HepG2 (cell line): ENCODE measurements at regions not wholly inside any gene's neighbourhood (a gene's known extent, or its start where the extent isn't known, plus 50 kb on each side); places are given as distances from the start of the nearest gene placed in this dataset.

ENCODE experiments used
- ATAC-seq: fragments of 200-7000 bp; cut with Tn5 transposase; 3 replicates; pipeline ENCODE4 v1.9.1; 2020; ENCODE audit warnings: mild to moderate bottlenecking, moderate library complexity
- BruUV-seq: library from RNA; stranded (reverse); fragments of 400-500 nt; replicated peaks from 2 replicates; lab custom pipeline; 2021; lab: Mats Ljungman, UMichigan
- CTCF ChIA-PET: fragments of 300-600 bp; formaldehyde crosslinking; extraction: SDS; loops from one replicate; lab custom pipeline; 2021; ENCODE audit warnings: low total read pairs, inconsistent platforms, low intra/inter-chr PET ratio; lab: Yijun Ruan, JAX
- POLR2A ChIA-PET: fragments of 350-600 bp; sonication (Branson Sonifier 250); formaldehyde crosslinking; loops from one replicate; lab custom pipeline; 2020; ENCODE audit warnings: antibody characterized with exemption, inconsistent platforms; lab: Yijun Ruan, JAX
- DNase-seq: peaks from one replicate; pipeline ENCODE4 v3.0.0-alpha.2; 2015; ENCODE audit warnings: low spot score
- FAIRE-seq: peaks from 3 replicates; lab custom pipeline; 2011; peaks lifted over from hg19 to GRCh38; lab: Jason Lieb, UNC
- H2AFZ ChIP-seq: one replicate; pipeline ENCODE4 v1.6.1; 2011; ENCODE audit warnings: low read length, inconsistent platforms
- H3K27ac ChIP-seq: fragments of 300-600 bp; 3 replicates; pipeline ENCODE4 v1.8.0; 2011; ENCODE audit warnings: mixed run types, mild to moderate bottlenecking, mixed read lengths, low read length, inconsistent platforms; ENCODE audit not compliant: insufficient read depth; ENCODE audit errors: extremely low read length
- H3K27me3 ChIP-seq, 2 experiments: fragments of 200-600 bp in 1 of 2; 2 replicates in 1 of 2; 3 replicates in 1 of 2; pipeline versions ENCODE4 v1.6.0 to v1.8.0; 2011; ENCODE audit warnings: low read length in 2 of 2, mild to moderate bottlenecking in 2 of 2, moderate library complexity in 2 of 2, inconsistent platforms in 1 of 2; ENCODE audit not compliant: insufficient read depth in 2 of 2, control insufficient read depth in 1 of 2
- H3K36me3 ChIP-seq, 2 experiments: fragments of 200-600 bp in 1 of 2; replicated peaks in 1 of 2; 2 replicates in 1 of 2; 3 replicates in 1 of 2; pipeline versions ENCODE4 v1.5.1 to v1.8.0; 2011; ENCODE audit warnings: low read length in 2 of 2, inconsistent platforms in 1 of 2; ENCODE audit not compliant: insufficient read depth in 2 of 2, control insufficient read depth in 1 of 2
- H3K4me1 ChIP-seq: 2 replicates; pipeline ENCODE4 v1.5.1; 2012; ENCODE audit warnings: low read length, inconsistent platforms; ENCODE audit not compliant: insufficient read depth
- H3K4me2 ChIP-seq: 2 replicates; pipeline ENCODE4 v1.6.0; 2011; ENCODE audit warnings: low read depth, low read length, inconsistent platforms
- H3K4me3 ChIP-seq, 3 experiments: fragments of 200-600 bp in 1 of 3; sonication (generic), shearing (Covaris generic) in 1 of 3; replicated peaks in 1 of 3; 2 replicates each; pipeline ENCODE4 v1.5.1; 2011 to 2016; ENCODE audit warnings: low read length in 3 of 3, inconsistent platforms in 2 of 3, low read depth in 2 of 3, mild to moderate bottlenecking in 2 of 3, control low read depth in 1 of 3, mixed read lengths in 1 of 3; ENCODE audit not compliant: insufficient read depth in 1 of 3
- H3K79me2 ChIP-seq: one replicate; pipeline ENCODE4 v1.6.1; 2011; ENCODE audit warnings: low read length, inconsistent platforms; ENCODE audit not compliant: insufficient read depth
- H3K9ac ChIP-seq: 2 replicates; pipeline ENCODE4 v1.6.0; 2011; ENCODE audit warnings: mild to moderate bottlenecking, low read depth, low read length, inconsistent platforms; ENCODE audit not compliant: insufficient read depth
- H3K9me3 ChIP-seq: 2 replicates; pipeline ENCODE4 v1.5.1; 2012; ENCODE audit warnings: mild to moderate bottlenecking, low read length
- H4K20me1 ChIP-seq: 2 replicates; pipeline ENCODE4 v1.6.0; 2011; ENCODE audit warnings: inconsistent platforms, mild to moderate bottlenecking, low read length, moderate library complexity; ENCODE audit not compliant: insufficient read depth
- CREB1 ChIP-seq, 2 experiments: fragments of 450-650 bp in 1 of 2; IDR thresholded peaks; 2 replicates each; pipeline ENCODE4 v1.6.1; 2016 to 2017; ENCODE audit warnings: control low read depth in 1 of 2, mild to moderate bottlenecking in 1 of 2, missing compliant biosample characterization in 1 of 2, missing genetic modification characterization in 1 of 2
- GTF3A ChIP-seq: sonication (generic); formaldehyde crosslinking; conservative IDR thresholded peaks from 2 replicates; pipeline ENCODE4 v1.4.0; 2020; ENCODE audit warnings: mild to moderate bottlenecking, missing genetic modification reagents
- IRX3 ChIP-seq: sonication (generic); formaldehyde crosslinking; IDR thresholded peaks from 2 replicates; pipeline ENCODE4 v1.8.1; 2023; ENCODE audit warnings: mild to moderate bottlenecking, low read depth, missing genetic modification reagents, borderline replicate concordance
- MBD4 ChIP-seq: IDR thresholded peaks from 2 replicates; pipeline ENCODE4 v1.6.1; 2012; ENCODE audit warnings: low read length, inconsistent platforms, borderline replicate concordance
- MED13 ChIP-seq: sonication (generic); formaldehyde crosslinking; IDR thresholded peaks from 2 replicates; pipeline ENCODE4 v1.5.0; 2020; ENCODE audit warnings: missing genetic modification reagents
- NFRKB ChIP-seq: fragments of 450-650 bp; IDR thresholded peaks from 2 replicates; pipeline ENCODE4 v1.6.1; 2017
- PCBP2 ChIP-seq: fragments of 200-400 bp; formaldehyde crosslinking; optimal IDR thresholded peaks from 2 replicates; pipeline ENCODE3; 2018; ENCODE audit warnings: low read length, low read depth; ENCODE audit not compliant: poor library complexity, severe bottlenecking
- PHF8 ChIP-seq: sonication (generic); formaldehyde crosslinking; IDR thresholded peaks from 2 replicates; pipeline ENCODE4 v1.5.0; 2020; ENCODE audit warnings: missing genetic modification reagents
- SRY ChIP-seq: sonication (generic); formaldehyde crosslinking; IDR thresholded peaks from 2 replicates; pipeline ENCODE4 v1.8.0; 2022; ENCODE audit warnings: mild to moderate bottlenecking, missing genetic modification reagents
- TEF ChIP-seq: sonication (generic); formaldehyde crosslinking; IDR thresholded peaks from 2 replicates; pipeline ENCODE4 v1.5.0; 2020; ENCODE audit warnings: missing genetic modification reagents
- ZBTB43 ChIP-seq: sonication (generic); formaldehyde crosslinking; conservative IDR thresholded peaks from 2 replicates; pipeline ENCODE4 v1.4.0; 2020; ENCODE audit warnings: missing genetic modification reagents
- ZKSCAN1 ChIP-seq: fragments of 150-350 bp; IDR thresholded peaks from 2 replicates; pipeline ENCODE4 v1.6.1; 2014; ENCODE audit warnings: low read length
- ZKSCAN8 ChIP-seq: IDR thresholded peaks from 2 replicates; pipeline ENCODE4 v1.6.1; 2016; ENCODE audit warnings: borderline replicate concordance, missing genetic modification reagents, missing compliant biosample characterization
- ZNF652 ChIP-seq: IDR thresholded peaks from 2 replicates; pipeline ENCODE4 v1.6.1; 2016; ENCODE audit warnings: low read depth, borderline replicate concordance
- ZZZ3 ChIP-seq: sonication (generic); formaldehyde crosslinking; IDR thresholded peaks from 2 replicates; pipeline ENCODE4 v1.4.0; 2020; ENCODE audit warnings: missing genetic modification reagents, mild to moderate bottlenecking, borderline replicate concordance
- WGBS: methylation state at CpG from one replicate; pipeline ENCODE4 v1.1.6; 2017; ENCODE audit warnings: low lambda C conversion rate; 5-methylcytosine and 5-hydroxymethylcytosine counted together
- in situ Hi-C: cut with HindIII; loops from 2 replicates; pipeline ENCODE4 v1.10.0; 2017; ENCODE audit warnings: low pct_unique_long_range_greater_than_20kb; ENCODE audit not compliant: extremely low pct_ligation_motif_present
- intact Hi-C: fragments of 100-400 bp; cut with micrococcal nuclease; formaldehyde crosslinking; loops from one replicate; pipeline ENCODE4 v1.10.0; 2022; ENCODE audit not compliant: unreplicated experiment
- TF ChIP-seq, protein P1 (sequence below): sonication (generic); formaldehyde crosslinking; IDR thresholded peaks from 2 replicates; pipeline ENCODE4 v1.5.0; 2020; ENCODE audit warnings: missing genetic modification reagents

DNA sequence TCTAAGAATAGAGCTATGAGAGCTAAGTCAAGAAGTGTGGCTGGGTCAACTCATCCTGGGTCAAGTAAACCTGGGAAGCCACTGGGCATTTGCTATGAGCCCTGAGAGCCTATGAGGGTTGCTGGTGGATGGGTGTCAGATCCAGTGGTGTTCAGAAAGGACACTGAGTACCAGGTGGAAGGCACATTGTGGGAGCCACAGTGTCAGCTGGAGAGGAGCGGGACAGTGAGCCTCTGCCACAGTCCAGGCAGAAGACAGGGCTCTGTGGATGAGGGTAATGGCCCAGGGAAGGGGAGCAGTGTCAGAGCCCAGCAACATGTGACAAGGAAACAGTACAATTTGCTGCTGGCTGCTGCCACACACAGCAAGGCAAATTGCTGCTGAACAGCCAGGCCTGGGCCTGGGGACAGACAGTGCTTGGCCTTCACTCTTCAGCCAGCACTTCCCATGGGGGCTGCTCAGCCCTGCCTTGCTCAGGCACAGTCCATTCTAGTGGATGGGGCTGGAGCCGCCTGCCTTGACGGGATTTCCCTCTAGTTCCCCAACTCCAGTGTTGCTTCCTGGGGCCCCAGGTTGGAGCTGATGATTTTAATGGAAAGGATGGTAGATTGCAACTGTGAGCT lies 90.9 kb upstream of the CHST15 start:
- no peaks in the 10 kb centered on the region for H3K4me1 ChIP-seq
- POLR2A ChIA-PET: no interaction called here
- H3K4me3 ChIP-seq: no peak overlapping the region
- H3K36me3 ChIP-seq: no peaks in the 10 kb centered on the region
- H3K9me3 ChIP-seq: no peaks in the 10 kb centered on the region
- no peak overlapping the region for H2AFZ ChIP-seq
- H3K4me2 ChIP-seq: no peak overlapping the region
- no peak for TF ChIP-seq CREB1 (IDR thresholded peaks at IDR 0.05)
- no peak for TF ChIP-seq CREB1 (CRISPR knock-in tag; IDR thresholded peaks at IDR 0.05)
- TF ChIP-seq MED13 (CRISPR knock-in tag): no peak
- no peak for TF ChIP-seq PHF8 (CRISPR knock-in tag)
- TF ChIP-seq ZKSCAN8 (CRISPR knock-in tag): no peak
- TF ChIP-seq PCBP2: no peak
- TF ChIP-seq SRY (CRISPR knock-in tag): no peak
- TF ChIP-seq GTF3A (CRISPR knock-in tag): no peak
- no peak for TF ChIP-seq TEF (CRISPR knock-in tag)
- TF ChIP-seq, protein P1, sequence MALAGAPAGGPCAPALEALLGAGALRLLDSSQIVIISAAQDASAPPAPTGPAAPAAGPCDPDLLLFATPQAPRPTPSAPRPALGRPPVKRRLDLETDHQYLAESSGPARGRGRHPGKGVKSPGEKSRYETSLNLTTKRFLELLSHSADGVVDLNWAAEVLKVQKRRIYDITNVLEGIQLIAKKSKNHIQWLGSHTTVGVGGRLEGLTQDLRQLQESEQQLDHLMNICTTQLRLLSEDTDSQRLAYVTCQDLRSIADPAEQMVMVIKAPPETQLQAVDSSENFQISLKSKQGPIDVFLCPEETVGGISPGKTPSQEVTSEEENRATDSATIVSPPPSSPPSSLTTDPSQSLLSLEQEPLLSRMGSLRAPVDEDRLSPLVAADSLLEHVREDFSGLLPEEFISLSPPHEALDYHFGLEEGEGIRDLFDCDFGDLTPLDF (CRISPR knock-in tag): no peak
- no peak for TF ChIP-seq ZZZ3 (CRISPR knock-in tag)
- TF ChIP-seq ZBTB43: no peak
- no peak for TF ChIP-seq NFRKB
- no peak for TF ChIP-seq MBD4
- no peak for TF ChIP-seq IRX3 (CRISPR knock-in tag)
- no peak for TF ChIP-seq ZKSCAN1
- TF ChIP-seq ZNF652: no peak
- TF ChIP-seq, all 625 proteins: peak for 0
- ATAC-seq: no peak; the same call in 2 of the 3 replicates
- peaks cover 2 to 24% of the 10 kb centered on the region in 2 experiments; a peak in 2 of 5 replicates for H3K27me3 ChIP-seq
- H3K79me2 ChIP-seq: no peaks in the 10 kb centered on the region
- no peak for FAIRE-seq
- no peak overlapping the region for H3K27ac ChIP-seq
- no TSS peak for BruUV-seq
- no peaks in the 10 kb centered on the region for H4K20me1 ChIP-seq
- CTCF ChIA-PET: no interaction called here
- no peak for DNase-seq
- intact Hi-C loops (no loop called here), in situ Hi-C loops (no loop called here)
- WGBS: 12% methylated on average over 3 of the region's 3 CpGs
- H3K9ac ChIP-seq: no peak overlapping the region
